K562 (cell line): ENCODE measurements at regions not wholly inside any gene's neighbourhood (a gene's known extent, or its start where the extent isn't known, plus 50 kb on each side); places are given as distances from the start of the nearest gene placed in this dataset.
A peak's percentile ranks its signal among the peaks of the same experiment; 100 is the strongest.
"Not testable (repeated sequence)": the region's sequence is repeated elsewhere in the genome, so short reads cannot be mapped to it uniquely, and the experiment has no call there.

Experiments used
- ATAC-seq: fragments of 200-7000 bp; cut with Tn5 transposase; 3 replicates; pipeline ENCODE4 v1.9.1; 2020; ENCODE audit warnings: moderate library complexity
- BruUV-seq: library from RNA; stranded (reverse); fragments of 400-500 nt; replicated peaks from 2 replicates; lab custom pipeline; 2021; lab: Mats Ljungman, UMichigan
- CTCF ChIA-PET: fragments of 300-600 bp; formaldehyde crosslinking; extraction: SDS; loops from one replicate; lab custom pipeline; 2021; ENCODE audit warnings: low intra/inter-chr PET ratio; lab: Yijun Ruan, JAX
- POLR2A ChIA-PET: fragments of 300-600, 350-650 bp; sonication (Branson Sonifier 250); formaldehyde crosslinking; extraction: SDS; loops from one replicate; lab custom pipeline; 2021; ENCODE audit warnings: antibody characterized with exemption, inconsistent platforms; lab: Yijun Ruan, JAX
- DNase-seq, 4 experiments: peaks; one replicate each; pipeline versions ENCODE4 v3.0.0 to v3.0.0-alpha.2; 2011 to 2018; ENCODE audit warnings: low spot score in 3 of 4, mixed read lengths in 3 of 4; ENCODE audit errors: extremely low read depth in 1 of 4
- FAIRE-seq: peaks from 2 replicates; lab custom pipeline; 2011; peaks lifted over from hg19 to GRCh38; lab: Jason Lieb, UNC
- H2AFZ ChIP-seq: 2 replicates; pipeline ENCODE4 v1.6.0; 2011; ENCODE audit warnings: low read depth, low read length, control low read depth, inconsistent platforms
- H3K27ac ChIP-seq: fragments of 200-600 bp; 3 replicates; pipeline ENCODE4 v1.8.0; 2011; ENCODE audit warnings: low read depth, mild to moderate bottlenecking, control low read depth, inconsistent platforms, low read length, moderate library complexity, mixed read lengths; ENCODE audit errors: extremely low read depth
- H3K27me3 ChIP-seq, 2 experiments: fragments of 300-600 bp in 1 of 2; 2 replicates in 1 of 2; 3 replicates in 1 of 2; pipeline versions ENCODE4 v1.6.0 to v1.8.0; 2011; ENCODE audit warnings: inconsistent platforms in 2 of 2, low read length in 2 of 2, mild to moderate bottlenecking in 1 of 2, mixed read lengths in 1 of 2, moderate library complexity in 1 of 2; ENCODE audit not compliant: control insufficient read depth in 2 of 2, insufficient read depth in 2 of 2
- H3K36me3 ChIP-seq: fragments of 300-600 bp; 3 replicates; pipeline ENCODE4 v1.8.0; 2011; ENCODE audit warnings: mild to moderate bottlenecking, low read length, inconsistent platforms; ENCODE audit not compliant: control insufficient read depth, insufficient read depth
- H3K4me1 ChIP-seq, 2 experiments: fragments of 200-600 bp in 1 of 2; replicated peaks in 1 of 2; 2 replicates in 1 of 2; 3 replicates in 1 of 2; pipeline versions ENCODE4 v1.5.1 to v1.8.0; 2011; ENCODE audit warnings: inconsistent platforms in 2 of 2, low read length in 2 of 2, mild to moderate bottlenecking in 1 of 2, mixed read lengths in 1 of 2, moderate library complexity in 1 of 2; ENCODE audit not compliant: control insufficient read depth in 2 of 2, insufficient read depth in 2 of 2
- H3K4me2 ChIP-seq: 2 replicates; pipeline ENCODE4 v1.6.1; 2011; ENCODE audit warnings: low read length, control low read depth, inconsistent platforms, mixed read lengths; ENCODE audit not compliant: insufficient read depth
- H3K4me3 ChIP-seq: fragments of 200-600 bp; sonication (generic), shearing (Covaris generic); 2 replicates; pipeline ENCODE4 v1.5.1; 2016; ENCODE audit warnings: control low read depth, inconsistent platforms
- H3K79me2 ChIP-seq: fragments of 200-600 bp; 3 replicates; pipeline ENCODE4 v1.8.0; 2011; ENCODE audit warnings: low read length, inconsistent platforms; ENCODE audit not compliant: control insufficient read depth, insufficient read depth
- H3K9ac ChIP-seq, 2 experiments: 2 replicates each; pipeline versions ENCODE4 v1.6.0 to v1.6.1; 2011; ENCODE audit warnings: low read depth in 2 of 2, low read length in 2 of 2, control low read depth in 1 of 2, inconsistent platforms in 1 of 2, mild to moderate bottlenecking in 1 of 2, mixed read lengths in 1 of 2; ENCODE audit not compliant: insufficient read depth in 1 of 2
- H3K9me1 ChIP-seq: one replicate; pipeline ENCODE4 v1.6.0; 2011; ENCODE audit warnings: inconsistent platforms, mild to moderate bottlenecking, low read length, moderate library complexity; ENCODE audit not compliant: control insufficient read depth, insufficient read depth
- H3K9me3 ChIP-seq: replicated peaks from 2 replicates; pipeline ENCODE4 v1.5.1; 2011; ENCODE audit warnings: low read depth, low read length, inconsistent platforms; ENCODE audit not compliant: control insufficient read depth, insufficient read depth
- H4K20me1 ChIP-seq: replicated peaks from 2 replicates; pipeline ENCODE4 v1.6.1; 2011; ENCODE audit warnings: low read length, inconsistent platforms, mixed read lengths; ENCODE audit not compliant: control insufficient read depth, insufficient read depth
- XRCC4 ChIP-seq: IDR thresholded peaks from one replicate; pipeline ENCODE4 v1.6.1; 2011; ENCODE audit not compliant: insufficient read depth, insufficient read length; ENCODE audit errors: extremely low read depth
- ZNF146 ChIP-seq: IDR thresholded peaks from one replicate; pipeline ENCODE4 v1.6.1; 2018; ENCODE audit warnings: missing compliant biosample characterization; ENCODE audit not compliant: unreplicated experiment
- WGBS: fragments of 100-300 bp; shearing (Covaris generic); methylation state at CpG from one replicate; pipeline ENCODE4 v1.1.6; 2016; ENCODE audit warnings: low coverage, mixed read lengths; ENCODE audit not compliant: insufficient coverage; ENCODE audit errors: missing lambda C conversion rate; 5-methylcytosine and 5-hydroxymethylcytosine counted together
- in situ Hi-C: fragments of 300-500 bp; cut with MboI; formaldehyde crosslinking; loops from 4 replicates; pipeline ENCODE4 v1.15.0; 2018; ENCODE audit warnings: inconsistent platforms, mixed read lengths
- intact Hi-C: fragments of 100-400 bp; cut with micrococcal nuclease; formaldehyde crosslinking; loops from 2 replicates; pipeline ENCODE4 v1.14.2; 2022
- TF ChIP-seq, protein P1 (sequence below): sonication (generic); formaldehyde crosslinking; IDR thresholded peaks from 2 replicates; pipeline ENCODE4 v1.8.0; 2022; ENCODE audit warnings: missing genetic modification reagents, mild to moderate bottlenecking, moderate library complexity, borderline replicate concordance

DNA sequence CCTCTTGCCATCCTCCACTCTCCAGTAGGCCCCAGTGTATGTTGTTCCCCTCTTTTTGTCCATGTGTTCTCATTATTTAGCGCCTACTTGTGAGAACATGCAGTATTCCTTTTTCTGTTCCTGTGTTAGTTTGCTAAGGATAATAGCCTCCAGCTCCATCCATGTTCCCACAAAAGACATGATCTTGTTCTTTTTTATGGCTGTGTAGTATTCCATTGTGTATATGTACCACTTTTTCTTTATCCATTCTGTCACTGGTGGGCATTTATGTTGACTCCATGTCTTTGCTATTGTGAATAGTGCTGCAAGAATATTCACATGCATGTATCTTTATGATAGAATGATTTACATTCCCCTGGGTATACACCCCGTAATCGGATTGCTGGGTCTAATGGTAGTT, 171.8 kb upstream of the TPM1 start:
- not testable (repeated sequence) for FAIRE-seq

DNA sequence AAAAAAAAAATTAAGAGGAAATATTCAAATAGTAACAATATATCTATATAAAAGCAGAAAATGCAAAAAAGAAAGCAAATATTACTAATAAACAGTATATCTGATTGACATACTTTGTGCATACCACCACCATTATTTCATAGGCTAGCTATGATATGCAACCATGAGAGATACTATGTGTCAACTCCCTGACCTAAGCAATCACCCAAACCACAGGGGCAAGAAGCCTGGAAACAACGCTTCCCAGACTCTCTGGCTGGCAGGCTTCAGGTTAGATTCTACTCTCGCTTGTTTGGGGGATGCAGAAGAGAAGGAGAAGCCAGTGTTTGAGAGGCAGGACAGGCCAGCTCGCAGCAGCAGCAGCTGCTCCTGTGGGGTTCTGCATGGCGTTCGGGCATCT, 169.3 kb upstream of the TPM1 start:
- POLR2A ChIA-PET = interaction anchor here (1.5 kb wide), 1 partner anchor 17 kb away, joined by 5 read pairs; no protein-coding TSS in a partner anchor
- peaks cover 14 to 36% of the 10 kb centered on the region in 2 experiments; a peak in 4 of 5 replicates for H3K27me3 ChIP-seq
- in situ Hi-C loops = no loop called here
- no peak for TF ChIP-seq XRCC4
- TF ChIP-seq, protein P1, sequence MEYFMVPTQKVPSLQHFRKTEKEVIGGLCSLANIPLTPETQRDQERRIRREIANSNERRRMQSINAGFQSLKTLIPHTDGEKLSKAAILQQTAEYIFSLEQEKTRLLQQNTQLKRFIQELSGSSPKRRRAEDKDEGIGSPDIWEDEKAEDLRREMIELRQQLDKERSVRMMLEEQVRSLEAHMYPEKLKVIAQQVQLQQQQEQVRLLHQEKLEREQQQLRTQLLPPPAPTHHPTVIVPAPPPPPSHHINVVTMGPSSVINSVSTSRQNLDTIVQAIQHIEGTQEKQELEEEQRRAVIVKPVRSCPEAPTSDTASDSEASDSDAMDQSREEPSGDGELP (CRISPR knock-in tag) = no peak
- TF ChIP-seq, all 486 proteins: peak for 0
- no peak overlapping the region for H2AFZ ChIP-seq
- H3K4me2 ChIP-seq = no peak overlapping the region
- H4K20me1 ChIP-seq = no peaks in the 10 kb centered on the region
- intact Hi-C loops = no loop called here
- no peak for ATAC-seq
- H3K27ac ChIP-seq = no peak overlapping the region
- FAIRE-seq = no peak
- no peak for DNase-seq
- 2% methylated on average over 4 of the region's 5 CpGs for WGBS
- no peak overlapping the region for H3K4me3 ChIP-seq
- no peaks in the 10 kb centered on the region; a peak in 1 of 5 replicates for H3K4me1 ChIP-seq
- no peak overlapping the region for H3K9ac ChIP-seq
- H3K9me1 ChIP-seq = no peaks in the 10 kb centered on the region
- CTCF ChIA-PET = no interaction called here
- no peaks in the 10 kb centered on the region for H3K9me3 ChIP-seq
- no peaks in the 10 kb centered on the region for H3K79me2 ChIP-seq
- no peaks in the 10 kb centered on the region for H3K36me3 ChIP-seq
- no TSS peak for BruUV-seq

More for the DNA sequence above, 171.8 kb upstream of the TPM1 start:
- BruUV-seq, H3K36me3 ChIP-seq, DNase-seq, H3K4me1 ChIP-seq, ATAC-seq, CTCF ChIA-PET, H3K9ac ChIP-seq, H2AFZ ChIP-seq, H3K9me1 ChIP-seq, H3K4me3 ChIP-seq, H3K27ac ChIP-seq, intact Hi-C loops, H3K79me2 ChIP-seq, H3K9me3 ChIP-seq, in situ Hi-C loops, H3K4me2 ChIP-seq, H4K20me1 ChIP-seq: not testable (repeated sequence)
- peaks cover 16 to 31% of the 10 kb centered on the region in 2 experiments; a peak in 4 of 5 replicates for H3K27me3 ChIP-seq
- POLR2A ChIA-PET = interaction anchor here (0.7 kb wide), 1 partner anchor 8 kb away, joined by 3 read pairs; no protein-coding TSS in a partner anchor
- WGBS = 25% methylated on average over 3 of the region's 3 CpGs
- peak; percentile 54 for TF ChIP-seq ZNF146
